MCF 10A (cell line): ENCODE measurements at regions not wholly inside any gene's neighbourhood (a gene's known extent, or its start where the extent isn't known, plus 50 kb on each side); places are given as distances from the start of the nearest gene placed in this dataset.

Source experiments
- BruUV-seq: library from RNA; stranded (reverse); fragments of 400-500 nt; replicated peaks from 2 replicates; lab custom pipeline; 2021; lab: Mats Ljungman, UMichigan
- CTCF ChIA-PET: fragments of 300-600 bp; sonication (Branson Sonifier 250); formaldehyde crosslinking; extraction: SDS; loops from one replicate; lab custom pipeline; 2021; ENCODE audit warnings: antibody characterized with exemption, inconsistent platforms; lab: Yijun Ruan, JAX
- POLR2A ChIA-PET: fragments of 300-600, 350-650 bp; sonication (Branson Sonifier 250); formaldehyde crosslinking; extraction: SDS; loops from one replicate; lab custom pipeline; 2020; ENCODE audit warnings: antibody characterized with exemption, inconsistent platforms; lab: Yijun Ruan, JAX
- DNase-seq: peaks from one replicate; pipeline ENCODE4 v3.0.0-alpha.2; 2018; ENCODE audit not compliant: unreplicated experiment
- H3K27ac Mint-ChIP-seq: one replicate; pipeline ENCODE4 v1.8.0; 2022; ENCODE audit warnings: mild to moderate bottlenecking, low read depth, mixed read lengths; ENCODE audit not compliant: unreplicated experiment
- H3K27me3 Mint-ChIP-seq: one replicate; pipeline ENCODE4 v1.8.0; 2022; ENCODE audit warnings: mixed read lengths; ENCODE audit not compliant: insufficient read depth, unreplicated experiment
- H3K36me3 Mint-ChIP-seq: one replicate; pipeline ENCODE4 v1.8.0; 2022; ENCODE audit warnings: mild to moderate bottlenecking, moderate library complexity, mixed read lengths; ENCODE audit not compliant: insufficient read depth, unreplicated experiment
- H3K4me1 Mint-ChIP-seq: one replicate; pipeline ENCODE4 v1.8.0; 2022; ENCODE audit warnings: mixed read lengths; ENCODE audit not compliant: insufficient read depth, unreplicated experiment
- H3K4me3 Mint-ChIP-seq: one replicate; pipeline ENCODE4 v1.8.0; 2022; ENCODE audit warnings: mild to moderate bottlenecking, moderate library complexity, mixed read lengths; ENCODE audit not compliant: unreplicated experiment
- H3K9me3 Mint-ChIP-seq: one replicate; pipeline ENCODE4 v1.8.0; 2022; ENCODE audit warnings: mixed read lengths; ENCODE audit not compliant: unreplicated experiment
- CTCF ChIP-seq: fragments of 200-600 bp; IDR thresholded peaks from one replicate; pipeline ENCODE4 v1.8.0; 2022; ENCODE audit warnings: antibody characterized with exemption, mild to moderate bottlenecking; ENCODE audit not compliant: unreplicated experiment
- intact Hi-C: fragments of 100-400 bp; cut with micrococcal nuclease; formaldehyde crosslinking; loops from 2 replicates; pipeline ENCODE4 v1.14.1; 2022

GRCh38 chr11:64453466-64453865, 94.5 kb downstream of the RPS6KA4 start:
- Mint-ChIP-seq H3K4me1 (peaks cover 7% of the 10 kb centered on the region), H3K4me3 (no peak overlapping the region), H3K9me3 (no peaks in the 10 kb centered on the region), H3K27ac (no peak overlapping the region), H3K27me3 (peaks cover 37% of the 10 kb centered on the region), H3K36me3 (no peaks in the 10 kb centered on the region)
- DNase-seq = no peak
- ChIA-PET CTCF (interaction anchor here (0.6 to 9.3 kb wide), 3 partner anchors 93 to 523 kb away, joined by 3 to 167 read pairs (median 3); no protein-coding TSS in a partner anchor), POLR2A (no interaction called here)
- no peak for TF ChIP-seq CTCF
- intact Hi-C loops = no loop called here
- no TSS peak for BruUV-seq

GRCh38 chr11:64455456-64456261, 96.7 kb downstream of the RPS6KA4 start:
- no peak for DNase-seq
- Mint-ChIP-seq H3K36me3 (no peaks in the 10 kb centered on the region), H3K4me1 (no peaks in the 10 kb centered on the region), H3K9me3 (no peaks in the 10 kb centered on the region), H3K4me3 (no peak overlapping the region), H3K27me3 (peaks cover 15% of the 10 kb centered on the region), H3K27ac (no peak overlapping the region)
- no peak for TF ChIP-seq CTCF
- POLR2A ChIA-PET = interaction anchor here (0.6 to 0.7 kb wide), 2 partner anchors 105 to 1529 kb away, joined by 3 read pairs; no protein-coding TSS in a partner anchor
- CTCF ChIA-PET = interaction anchor here (9.3 kb wide), 1 partner anchor 193 kb away, joined by 167 read pairs; no protein-coding TSS in a partner anchor
- intact Hi-C loops = no loop called here
- no TSS peak for BruUV-seq

- peaks cover 15% of the 10 kb centered on the region for H3K27me3 Mint-ChIP-seq
- no peaks in the 10 kb centered on the region for H3K9me3 Mint-ChIP-seq
- H3K27ac Mint-ChIP-seq = no peak overlapping the region
- ChIA-PET CTCF (interaction anchor here (0.9 to 3.3 kb wide), 2 partner anchors 8 to 188 kb away, joined by 3 to 30 read pairs; no protein-coding TSS in a partner anchor), POLR2A (no interaction called here)
- H3K4me1 Mint-ChIP-seq = no peaks in the 10 kb centered on the region
- no peak for DNase-seq
- BruUV-seq = no TSS peak
- intact Hi-C loops = no loop called here
- no peak overlapping the region for H3K4me3 Mint-ChIP-seq
- H3K36me3 Mint-ChIP-seq = no peaks in the 10 kb centered on the region
- no peak for TF ChIP-seq CTCF
Observed at GRCh38 chr11:64456509-64457320, 97.8 kb downstream of the RPS6KA4 start.
